HG02840 (cell line): ENCODE measurements at regions not wholly inside any gene's neighbourhood (a gene's known extent, or its start where the extent isn't known, plus 50 kb on each side); places are given as distances from the start of the nearest gene placed in this dataset.

Experiments
- ATAC-seq: cut with Tn5 transposase; IDR thresholded peaks from one replicate; pipeline ENCODE4 v1.9.1; 2021; ENCODE audit warnings: mild to moderate bottlenecking, moderate library complexity, moderate number of reproducible peaks; ENCODE audit not compliant: unreplicated experiment, low FRiP score

DNA sequence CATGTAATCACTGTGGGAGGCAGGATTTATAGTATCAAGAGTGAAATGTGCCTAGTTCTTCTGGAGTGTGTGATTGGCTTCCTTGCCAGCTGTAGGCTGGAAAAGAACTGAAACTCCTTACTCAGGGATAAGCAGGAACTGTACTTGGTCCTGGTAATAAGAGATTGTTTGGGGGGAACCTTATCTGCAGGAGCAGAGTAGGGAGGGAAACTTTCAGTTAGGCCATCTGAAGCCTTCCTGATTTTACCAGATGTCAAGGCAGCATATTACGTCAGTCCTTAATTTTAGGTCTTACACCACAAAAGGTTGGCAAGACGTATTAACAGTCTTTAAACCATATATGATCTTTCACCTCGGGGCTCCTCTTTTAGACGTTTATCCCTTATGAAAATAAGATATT lies 231.5 kb upstream of the FMR1 start:
- no peak for ATAC-seq

DNA sequence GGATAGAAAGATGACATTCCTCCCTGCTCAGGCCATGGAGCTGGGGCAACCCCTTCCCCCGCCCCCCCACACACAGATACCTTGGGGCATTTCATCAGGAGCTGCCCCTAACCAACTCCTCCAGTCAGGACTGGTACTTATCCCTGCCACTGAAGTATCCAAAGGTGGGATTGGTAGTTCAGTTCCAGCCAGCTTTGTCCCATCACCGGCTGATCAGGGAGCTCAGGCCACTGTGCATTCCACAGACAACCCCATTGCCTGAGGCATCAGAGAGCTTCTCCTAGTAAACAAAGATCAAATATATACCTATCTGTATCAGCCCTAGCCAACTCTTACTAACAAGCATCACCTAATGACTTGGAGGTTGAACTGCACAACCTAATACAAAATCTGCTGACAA lies 218.2 kb upstream of the FMR1 start:
- ATAC-seq: no peak

DNA sequence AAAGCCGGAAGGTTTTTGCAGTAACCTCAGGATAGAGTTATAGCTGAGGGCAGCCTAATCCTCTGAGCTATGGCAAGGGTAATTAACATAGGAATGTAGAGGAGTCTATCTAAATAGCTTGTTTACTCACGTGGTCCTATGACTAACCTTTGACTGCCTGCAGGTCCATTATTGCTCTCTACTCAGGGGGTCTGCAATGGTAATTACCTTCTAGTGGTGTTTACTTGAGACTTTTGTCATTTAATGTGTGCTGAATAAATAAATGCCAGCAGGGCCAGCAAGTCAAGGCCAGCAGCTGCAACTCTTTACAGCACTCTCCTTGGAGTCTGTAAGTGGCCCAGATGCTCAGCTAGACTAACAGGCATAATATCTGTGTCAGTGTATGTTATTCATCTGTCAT lies 212.7 kb upstream of the FMR1 start:
- no peak for ATAC-seq

DNA sequence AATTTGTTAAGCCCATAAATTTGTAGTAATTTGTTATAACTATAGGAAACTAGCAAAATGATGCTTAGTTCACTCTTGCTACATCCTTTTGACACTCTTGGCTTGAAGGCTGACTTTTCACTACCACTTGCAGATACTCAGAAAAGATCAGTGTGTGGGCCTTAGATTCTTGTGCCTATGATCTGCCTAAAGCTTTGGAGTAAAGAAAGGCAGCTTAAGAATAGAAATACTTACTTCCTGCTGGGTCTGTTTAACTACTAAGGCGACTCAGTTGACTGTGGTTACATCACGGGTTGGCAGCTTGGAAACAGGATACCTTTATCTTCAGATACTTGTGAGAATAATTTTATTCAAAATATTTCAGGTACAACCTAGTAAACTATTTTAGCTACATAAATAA lies 201.4 kb upstream of the FMR1 start:
- ATAC-seq: no peak

DNA sequence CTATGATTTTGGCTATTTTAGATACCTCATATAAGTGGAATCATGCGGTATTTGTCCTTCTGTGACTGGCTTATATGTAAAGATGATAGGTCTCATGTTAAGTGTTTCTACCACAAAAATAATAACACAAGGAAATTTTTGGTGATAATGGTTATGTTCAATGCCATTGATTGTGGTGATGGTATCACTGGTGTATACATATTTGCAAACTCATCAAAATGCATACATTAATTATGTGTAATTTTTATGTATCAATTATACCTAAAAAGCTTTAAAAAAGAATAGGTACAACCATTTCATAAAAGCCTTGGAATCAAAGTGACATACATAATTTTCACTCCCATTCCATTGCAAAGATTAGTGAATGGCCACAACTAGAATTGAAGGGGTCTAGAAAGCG lies 178.3 kb upstream of the FMR1 start:
- no peak for ATAC-seq

DNA sequence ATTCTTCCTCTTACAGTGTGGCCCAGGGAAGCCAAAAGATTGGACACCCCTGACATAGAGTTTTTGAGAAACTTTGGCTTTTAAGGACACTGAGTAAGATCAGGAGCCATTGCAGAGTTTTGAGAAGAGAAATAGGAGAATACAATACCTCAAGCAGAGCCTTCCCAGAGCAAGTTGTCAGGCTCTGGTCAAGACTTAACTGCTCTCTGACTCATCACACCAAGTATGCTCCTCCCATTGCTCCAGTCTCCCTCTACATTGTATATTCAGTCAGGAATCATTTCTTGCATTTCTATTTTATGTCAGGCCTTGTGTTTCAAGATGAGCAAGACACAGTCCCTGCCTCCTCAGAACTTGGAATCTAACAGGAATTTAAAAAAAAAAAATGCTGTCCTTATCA lies 176.4 kb upstream of the FMR1 start:
- ATAC-seq: no peak

DNA sequence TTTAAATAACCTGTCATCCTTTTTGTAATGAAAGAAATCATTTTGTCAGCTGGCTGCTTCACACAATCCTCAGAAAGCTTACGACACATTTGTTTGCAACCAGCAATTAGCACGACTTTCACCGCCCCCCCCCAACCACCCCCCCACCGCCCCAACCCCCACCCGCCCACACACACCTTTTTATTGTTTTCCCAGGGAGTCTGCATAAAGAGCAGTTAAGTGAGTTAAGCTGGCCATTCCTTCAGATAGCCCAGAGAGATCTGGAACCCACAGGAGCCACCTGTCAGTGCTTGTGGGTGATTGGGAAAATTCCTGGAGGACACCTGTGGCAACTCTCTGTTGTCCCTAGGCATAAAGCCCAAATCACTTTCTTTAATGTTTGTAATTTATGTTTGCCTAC lies 175.7 kb upstream of the FMR1 start:
- ATAC-seq: no peak

DNA sequence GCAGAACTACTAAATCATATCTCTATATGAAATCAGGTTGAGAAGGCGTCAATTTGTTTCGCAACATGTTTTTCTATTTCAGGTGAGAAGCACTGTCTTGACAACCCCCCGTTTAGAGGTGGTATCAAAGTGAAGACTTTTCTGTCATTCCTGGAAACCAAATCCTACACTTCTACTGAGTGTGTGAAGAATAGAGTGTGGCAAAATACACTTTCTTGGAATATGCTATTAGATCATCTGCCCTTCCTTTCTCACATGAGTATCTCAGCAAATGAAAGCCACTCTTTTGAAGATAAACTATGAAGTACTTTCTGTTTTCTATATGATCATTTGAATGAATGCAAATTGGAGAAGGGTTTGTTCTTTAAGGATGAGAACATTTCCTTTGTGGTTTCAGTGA lies 174.0 kb upstream of the FMR1 start:
- no peak for ATAC-seq

DNA sequence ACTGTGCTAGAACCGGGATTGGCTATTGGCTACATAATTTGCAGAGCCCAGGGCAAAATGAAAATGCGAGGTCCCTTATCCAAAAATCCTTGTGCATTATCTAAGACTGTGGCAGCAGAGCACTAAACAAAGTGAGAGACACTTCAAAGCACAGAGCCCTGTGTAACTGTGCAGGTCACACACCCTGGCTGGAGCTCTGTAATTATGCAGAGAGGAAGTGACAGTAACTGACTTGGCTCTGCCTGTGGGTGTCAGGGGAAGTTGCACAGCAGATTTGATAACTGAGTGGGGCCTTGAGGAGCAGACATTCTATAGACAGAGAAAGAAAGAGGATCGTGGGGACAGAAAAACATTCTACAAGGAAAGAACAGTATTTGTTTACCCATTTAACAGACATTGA lies 173.5 kb upstream of the FMR1 start:
- no peak for ATAC-seq

DNA sequence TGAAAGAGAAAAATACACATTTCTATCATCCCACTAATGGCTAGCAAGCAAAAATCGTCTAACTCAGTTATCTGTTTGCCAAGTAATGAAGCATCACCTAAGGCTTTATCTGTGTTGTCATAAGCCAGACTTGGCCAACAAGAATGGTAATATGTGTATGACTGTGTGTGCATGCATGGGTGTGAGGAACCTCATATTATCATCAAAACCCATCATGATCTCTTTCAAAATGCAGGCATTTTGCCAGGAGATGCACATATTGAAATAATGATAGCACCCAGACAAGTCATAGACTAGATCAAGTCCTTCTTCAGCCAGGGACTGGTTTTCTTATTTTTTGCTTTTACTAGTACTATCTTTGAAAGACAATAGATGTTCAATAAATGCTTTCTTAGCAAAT lies 172.5 kb upstream of the FMR1 start:
- ATAC-seq: no peak

DNA sequence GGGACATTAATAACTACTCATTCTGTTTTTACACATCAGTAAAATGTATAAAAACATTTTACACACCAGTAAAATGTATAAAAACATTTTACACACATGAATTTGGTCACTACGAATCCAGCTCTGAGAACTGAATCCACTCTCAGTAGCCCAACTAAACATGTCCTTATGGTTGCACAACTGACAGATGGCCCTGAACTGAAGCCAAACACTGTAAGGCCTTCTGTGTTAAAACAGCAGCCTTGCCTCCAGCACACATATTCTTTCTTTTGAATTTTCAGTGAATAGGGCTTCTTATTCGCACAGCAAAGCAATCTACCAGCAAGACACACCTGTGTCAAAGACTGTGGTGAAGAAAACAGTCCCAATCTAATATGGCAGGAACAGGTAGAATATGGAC lies 169.9 kb upstream of the FMR1 start:
- no peak for ATAC-seq

DNA sequence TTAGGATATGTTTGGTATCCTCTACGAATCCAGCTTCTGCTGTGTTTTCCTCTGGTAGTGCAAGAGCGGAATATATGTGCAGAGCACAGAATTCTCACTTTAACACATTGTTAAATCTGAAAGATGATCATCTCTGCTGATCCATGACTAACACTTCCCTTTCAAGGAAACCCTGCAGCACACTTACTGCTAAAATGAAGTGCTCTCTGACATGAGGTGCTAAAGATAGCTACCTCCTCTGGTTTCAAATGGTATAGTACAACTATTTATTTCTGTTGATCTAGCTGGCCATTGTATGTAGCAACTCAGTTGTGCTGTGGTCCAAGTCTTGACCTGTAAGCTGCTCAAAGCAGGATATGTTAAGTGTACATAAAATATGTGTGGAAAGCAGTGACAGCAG lies 162.4 kb upstream of the FMR1 start:
- ATAC-seq: no peak

DNA sequence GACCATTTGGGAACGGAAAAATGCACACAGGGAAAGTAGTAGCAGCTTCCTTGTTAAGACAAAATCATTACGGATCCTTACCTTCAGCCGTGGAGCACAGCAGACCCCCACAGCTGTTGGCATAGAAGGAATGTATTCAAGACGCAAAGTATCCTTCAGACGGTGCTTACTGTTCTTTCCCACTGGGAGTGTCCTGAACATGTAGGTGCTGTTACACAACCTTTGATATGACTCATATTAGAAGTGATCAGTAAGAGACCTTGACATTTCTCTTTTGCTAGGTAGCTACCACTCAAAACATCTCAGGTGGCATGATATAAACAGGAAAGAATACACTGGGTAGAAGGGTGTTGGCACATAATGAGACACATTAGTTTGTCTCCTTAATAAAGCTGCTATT lies 154.0 kb upstream of the FMR1 start:
- ATAC-seq: no peak

DNA sequence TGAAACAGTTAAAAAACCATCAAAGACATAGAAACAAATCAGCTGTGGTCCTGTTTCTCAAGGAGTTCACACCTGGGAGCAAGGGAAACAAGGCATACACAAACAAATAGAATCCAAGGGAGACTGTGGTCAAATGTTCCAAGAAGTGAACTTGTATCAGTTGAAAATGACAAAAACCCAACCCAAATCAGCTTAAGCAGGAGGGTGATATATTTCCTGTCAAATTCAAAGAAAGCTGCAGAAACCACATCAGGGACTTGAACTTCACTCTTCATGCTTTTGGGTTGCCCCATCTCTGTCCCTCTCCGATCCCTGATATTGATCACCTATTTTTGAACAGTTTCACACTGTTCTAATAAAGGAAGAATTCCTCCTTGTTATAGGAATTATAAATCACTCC lies 148.6 kb upstream of the FMR1 start:
- ATAC-seq: no peak

DNA sequence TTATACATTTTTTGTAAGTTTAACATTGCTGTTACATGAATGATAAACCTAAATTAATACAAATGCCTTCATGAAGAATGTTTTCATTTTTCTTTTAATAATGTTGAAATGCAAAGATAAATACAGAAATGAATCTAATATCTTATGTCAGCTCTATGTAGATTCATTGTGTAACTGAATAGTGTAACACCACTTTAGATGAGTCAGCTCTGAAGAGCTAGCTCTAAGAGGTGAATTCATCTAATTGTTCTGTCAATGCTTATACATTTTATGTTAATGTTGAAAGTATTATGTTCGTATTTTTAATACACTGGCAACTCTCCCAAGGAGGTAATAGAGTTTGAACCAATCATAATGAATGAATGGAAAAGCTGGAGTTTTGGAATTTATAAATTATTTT lies 146.9 kb upstream of the FMR1 start:
- no peak for ATAC-seq

DNA sequence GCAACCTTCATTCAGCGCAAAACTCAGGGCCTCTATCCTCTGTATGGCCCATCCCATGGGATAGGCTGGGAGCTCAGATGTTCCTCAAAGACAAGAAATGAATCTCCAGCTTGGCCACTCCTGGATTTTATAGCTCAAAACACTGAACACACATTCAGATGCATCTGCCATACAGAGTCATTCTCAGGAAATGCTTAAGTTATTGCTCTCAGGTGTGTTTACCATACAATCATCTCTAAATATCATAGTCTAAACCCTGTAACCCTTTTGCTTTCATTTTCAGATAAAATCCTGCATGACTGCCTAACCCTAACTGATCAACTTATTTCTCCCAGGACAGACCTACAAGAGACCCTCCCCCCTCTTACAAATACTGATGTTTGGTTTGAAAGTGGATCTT lies 140.9 kb upstream of the FMR1 start:
- ATAC-seq: no peak

DNA sequence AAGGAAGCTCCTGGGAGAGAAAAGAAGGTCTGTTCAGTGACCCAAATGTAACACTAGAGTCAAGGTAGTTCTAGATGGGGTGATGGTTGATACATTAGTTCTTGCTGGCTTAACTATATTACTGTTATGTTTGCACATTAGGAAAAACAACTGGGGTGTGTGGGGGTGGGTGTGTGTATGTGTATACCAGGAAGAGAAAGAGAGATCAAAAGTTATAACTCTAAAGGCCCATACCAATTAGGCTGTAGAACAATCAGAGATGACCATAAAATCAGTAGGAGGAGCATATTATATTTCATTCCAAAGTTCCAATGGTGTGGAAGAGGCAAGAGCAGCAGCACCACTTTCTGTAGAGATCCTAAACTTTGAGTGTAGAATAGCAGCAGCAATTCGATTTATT lies 134.7 kb upstream of the FMR1 start:
- no peak for ATAC-seq

DNA sequence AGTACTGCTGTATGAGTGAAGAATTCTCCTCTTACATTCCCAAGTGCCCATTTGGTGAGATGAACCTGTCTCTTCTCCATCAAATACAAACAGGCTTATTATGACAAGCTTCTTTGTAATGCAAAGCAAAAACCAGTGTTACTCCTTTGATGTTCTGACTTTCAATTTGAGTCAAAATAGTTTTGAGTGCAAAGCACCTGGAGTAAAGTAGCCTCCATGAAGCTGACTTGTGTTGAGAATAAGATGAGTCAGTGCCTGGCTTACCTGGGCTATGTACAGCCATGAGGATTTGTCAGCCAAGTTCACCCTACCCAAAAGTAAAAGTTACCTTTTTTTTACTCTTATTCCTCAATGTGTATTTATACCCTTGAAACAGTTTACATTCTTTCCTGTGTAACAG lies 132.5 kb upstream of the FMR1 start:
- no peak for ATAC-seq

DNA sequence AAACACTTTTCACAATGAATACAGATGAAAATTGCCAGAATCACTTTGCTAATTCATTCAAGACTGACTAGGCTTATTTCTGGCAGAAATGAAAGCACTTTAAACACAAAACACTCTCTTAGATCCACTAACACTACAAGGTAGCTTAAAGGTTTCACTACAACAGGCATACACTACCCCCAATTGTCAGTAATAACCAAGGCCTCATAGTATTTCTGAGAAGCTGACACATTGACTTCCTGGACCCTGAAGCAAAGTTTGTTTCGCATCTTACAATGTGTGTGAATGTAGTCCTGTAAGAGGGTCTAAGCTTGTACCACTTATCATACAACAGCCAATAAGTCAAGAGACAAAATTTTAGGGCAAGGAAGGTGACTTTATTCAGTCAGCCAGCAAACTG lies 129.9 kb upstream of the FMR1 start:
- ATAC-seq: no peak

DNA sequence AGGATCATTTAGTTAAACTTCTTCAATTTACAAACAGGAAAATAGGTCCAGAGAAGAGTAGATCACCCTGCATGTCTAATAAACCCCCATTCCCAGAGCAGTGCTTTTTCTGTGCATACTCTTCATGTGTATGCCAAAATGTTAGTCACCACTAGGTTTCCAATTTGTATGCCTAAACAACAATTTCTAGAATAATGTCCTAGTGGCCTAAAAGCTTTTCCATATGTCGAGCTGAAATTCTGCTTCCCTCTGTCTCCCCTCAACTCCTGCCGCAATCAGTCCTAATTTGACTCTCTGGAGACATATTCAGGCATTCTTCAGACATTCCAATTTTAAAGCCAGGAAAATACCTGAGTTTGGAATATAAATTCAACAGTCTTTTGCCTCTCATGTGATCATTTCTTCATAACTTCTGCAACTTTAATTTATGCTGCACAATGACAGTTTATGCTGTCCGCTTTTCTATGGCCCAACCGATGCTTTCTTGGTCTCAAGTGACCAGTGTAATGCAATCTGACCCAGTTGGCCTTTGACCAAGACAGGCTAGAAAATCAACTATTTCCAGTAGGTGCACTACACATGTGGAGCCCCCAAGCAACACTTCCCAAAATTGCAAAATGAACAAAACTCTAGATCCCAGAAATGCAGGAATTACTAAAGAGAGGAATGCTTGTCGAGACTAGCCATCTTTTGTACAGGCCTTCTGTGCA lies 122.9 kb upstream of the FMR1 start:
- no peak for ATAC-seq

DNA sequence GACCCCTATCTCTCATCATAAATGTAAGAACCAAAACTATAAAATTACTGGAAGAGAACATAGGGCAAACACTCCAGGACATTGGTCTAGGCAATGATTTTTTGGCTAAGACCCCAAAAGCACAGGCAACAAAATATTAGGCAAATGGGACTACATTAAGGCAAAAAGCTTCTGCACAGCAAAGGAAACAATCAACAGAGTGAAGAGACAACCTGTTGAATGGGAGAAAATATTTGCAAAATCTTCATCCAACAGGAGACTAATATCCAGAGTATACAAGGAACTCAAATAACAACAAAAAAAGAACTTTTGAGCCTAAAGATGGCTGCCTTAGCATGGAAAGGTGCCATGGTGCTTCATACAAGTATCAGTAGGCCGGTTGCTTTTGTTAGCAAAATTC lies 111.1 kb upstream of the FMR1 start:
- no peak for ATAC-seq

DNA sequence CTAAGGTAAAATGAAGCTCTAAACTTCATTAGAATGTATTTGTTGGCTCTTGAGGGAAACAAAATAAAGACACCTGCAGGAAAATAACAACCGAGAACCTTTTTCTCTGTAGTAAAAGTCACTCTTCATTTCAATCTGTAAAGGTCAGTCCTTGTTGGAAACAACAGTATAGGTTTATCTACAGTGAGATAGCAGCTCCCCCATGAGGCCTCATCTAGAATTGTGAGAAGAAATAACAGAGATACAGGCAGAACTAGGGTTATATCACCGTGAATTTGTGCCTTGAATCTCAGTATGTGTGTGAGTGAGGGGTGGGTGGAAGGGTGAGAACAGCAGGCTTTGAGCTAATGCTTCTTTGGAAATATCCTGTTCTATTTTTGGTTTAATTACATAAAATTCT lies 107.8 kb upstream of the FMR1 start:
- ATAC-seq: no peak

DNA sequence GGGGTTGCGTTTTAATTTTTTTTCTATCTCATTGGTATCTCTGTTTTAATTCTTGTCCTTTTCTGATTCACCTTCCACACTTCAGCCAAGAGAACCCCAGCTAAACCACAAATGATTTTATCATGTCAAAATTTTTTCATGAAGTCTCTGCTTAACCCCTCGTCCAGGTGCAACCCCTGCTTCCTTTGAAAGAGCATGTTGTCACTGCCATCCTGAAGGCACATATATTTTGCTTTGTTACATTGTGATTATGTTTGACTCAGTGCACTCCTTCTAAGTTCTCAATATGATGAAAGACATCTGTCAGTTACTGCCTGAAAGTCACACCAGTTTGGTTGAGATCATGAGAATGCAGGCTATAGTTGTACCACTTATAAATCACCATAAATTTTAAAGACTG lies 99.9 kb upstream of the FMR1 start:
- ATAC-seq: no peak
